Activated naive CD4-positive, alpha-beta T cell treated with anti-CD3 and anti-CD28 coated beads, Interleukin-2, amount 10 ng/mL, durations not matched to agents 7 days and 5 days (primary cell): ENCODE measurements at regions not wholly inside any gene's neighbourhood (a gene's known extent, or its start where the extent isn't known, plus 50 kb on each side); places are given as distances from the start of the nearest gene placed in this dataset.

Experiments
- CTCF ChIA-PET: fragments of 350-600 bp; sonication (Branson Sonifier 250); formaldehyde crosslinking; loops from one replicate; lab custom pipeline; 2021; ENCODE audit warnings: antibody characterized with exemption; lab: Charles Lee
- DNase-seq: peaks from one replicate; pipeline ENCODE4 v3.0.0-alpha.2; 2020
- H3K27ac Mint-ChIP-seq: one replicate; pipeline ENCODE4 v1.8.0; 2021; ENCODE audit warnings: mild to moderate bottlenecking, moderate library complexity, mixed read lengths
- H3K27me3 Mint-ChIP-seq: one replicate; pipeline ENCODE4 v1.8.0; 2021; ENCODE audit warnings: mild to moderate bottlenecking, mixed read lengths
- H3K36me3 Mint-ChIP-seq: one replicate; pipeline ENCODE4 v1.8.0; 2021; ENCODE audit warnings: mixed read lengths
- H3K4me1 Mint-ChIP-seq: one replicate; pipeline ENCODE4 v1.8.0; 2021; ENCODE audit warnings: mixed read lengths
- H3K4me3 Mint-ChIP-seq: one replicate; pipeline ENCODE4 v1.8.0; 2021; ENCODE audit warnings: mild to moderate bottlenecking, moderate library complexity, mixed read lengths
- H3K9me3 Mint-ChIP-seq: one replicate; pipeline ENCODE4 v1.8.0; 2021; ENCODE audit warnings: mixed read lengths

GRCh38 chr7:54898659-54899340, 120.0 kb upstream of the EGFR start:
- H3K27me3 Mint-ChIP-seq = no peaks in the 10 kb centered on the region

GRCh38 chr7:54901840-54902239, 117.0 kb upstream of the EGFR start:
- H3K4me3 Mint-ChIP-seq = no peak overlapping the region
- H3K36me3 Mint-ChIP-seq = no peaks in the 10 kb centered on the region
- CTCF ChIA-PET = no interaction called here
- H3K27ac Mint-ChIP-seq = no peak overlapping the region
- no peaks in the 10 kb centered on the region for H3K4me1 Mint-ChIP-seq
- DNase-seq = no peak
- H3K9me3 Mint-ChIP-seq = no peaks in the 10 kb centered on the region
- no peaks in the 10 kb centered on the region for H3K27me3 Mint-ChIP-seq

More at GRCh38 chr7:54898659-54899340, 120.0 kb upstream of the EGFR start:
- Mint-ChIP-seq H3K27ac (no peak overlapping the region), H3K36me3 (no peaks in the 10 kb centered on the region), H3K9me3 (no peaks in the 10 kb centered on the region), H3K4me3 (no peak overlapping the region), H3K4me1 (no peaks in the 10 kb centered on the region)
- DNase-seq = no peak
- CTCF ChIA-PET = no interaction called here

GRCh38 chr7:54904130-54904529, 114.7 kb upstream of the EGFR start:
- Mint-ChIP-seq H3K36me3 (no peaks in the 10 kb centered on the region), H3K4me1 (no peaks in the 10 kb centered on the region), H3K4me3 (no peak overlapping the region), H3K27ac (no peak overlapping the region), H3K9me3 (no peaks in the 10 kb centered on the region), H3K27me3 (no peaks in the 10 kb centered on the region)
- CTCF ChIA-PET = no interaction called here
- DNase-seq = no peak

- no peak for DNase-seq
- no peak overlapping the region for H3K27ac Mint-ChIP-seq
- no peaks in the 10 kb centered on the region for H3K4me1 Mint-ChIP-seq
- H3K27me3 Mint-ChIP-seq = no peaks in the 10 kb centered on the region
- H3K36me3 Mint-ChIP-seq = no peaks in the 10 kb centered on the region
- CTCF ChIA-PET = no interaction called here
- no peak overlapping the region for H3K4me3 Mint-ChIP-seq
- no peaks in the 10 kb centered on the region for H3K9me3 Mint-ChIP-seq
Observed at GRCh38 chr7:54904986-54905385, 113.8 kb upstream of the EGFR start.

GRCh38 chr7:54906963-54907362, 111.9 kb upstream of the EGFR start:
- Mint-ChIP-seq H3K36me3 (no peaks in the 10 kb centered on the region), H3K4me1 (no peaks in the 10 kb centered on the region), H3K4me3 (no peak overlapping the region), H3K27me3 (no peaks in the 10 kb centered on the region), H3K27ac (no peak overlapping the region), H3K9me3 (no peaks in the 10 kb centered on the region)
- CTCF ChIA-PET = no interaction called here
- DNase-seq = no peak

- no peak overlapping the region for H3K27ac Mint-ChIP-seq
- H3K36me3 Mint-ChIP-seq = no peaks in the 10 kb centered on the region
- no peaks in the 10 kb centered on the region for H3K4me1 Mint-ChIP-seq
- H3K27me3 Mint-ChIP-seq = no peaks in the 10 kb centered on the region
- H3K4me3 Mint-ChIP-seq = no peak overlapping the region
- no peak for DNase-seq
- CTCF ChIA-PET = no interaction called here
- H3K9me3 Mint-ChIP-seq = no peaks in the 10 kb centered on the region
Observed at GRCh38 chr7:54907981-54908380, 110.8 kb upstream of the EGFR start.

- H3K27ac Mint-ChIP-seq = no peak overlapping the region
- no peak for DNase-seq
- H3K4me3 Mint-ChIP-seq = no peak overlapping the region
- H3K9me3 Mint-ChIP-seq = no peaks in the 10 kb centered on the region
- CTCF ChIA-PET = no interaction called here
- no peaks in the 10 kb centered on the region for H3K36me3 Mint-ChIP-seq
- H3K4me1 Mint-ChIP-seq = no peaks in the 10 kb centered on the region
- H3K27me3 Mint-ChIP-seq = no peaks in the 10 kb centered on the region
Observed at GRCh38 chr7:54908760-54909438, 109.9 kb upstream of the EGFR start.

GRCh38 chr7:54915870-54916598, 102.8 kb upstream of the EGFR start:
- Mint-ChIP-seq H3K36me3 (no peaks in the 10 kb centered on the region), H3K27me3 (no peaks in the 10 kb centered on the region), H3K4me3 (no peak overlapping the region), H3K27ac (no peak overlapping the region), H3K9me3 (no peaks in the 10 kb centered on the region), H3K4me1 (no peaks in the 10 kb centered on the region)
- CTCF ChIA-PET = no interaction called here
- DNase-seq = no peak

GRCh38 chr7:54917613-54918391, 101.0 kb upstream of the EGFR start:
- CTCF ChIA-PET = no interaction called here
- DNase-seq = no peak
- Mint-ChIP-seq H3K9me3 (no peaks in the 10 kb centered on the region), H3K27me3 (no peaks in the 10 kb centered on the region), H3K27ac (no peak overlapping the region), H3K4me3 (no peak overlapping the region), H3K4me1 (no peaks in the 10 kb centered on the region), H3K36me3 (no peaks in the 10 kb centered on the region)

GRCh38 chr7:54921116-54921515, 97.7 kb upstream of the EGFR start:
- Mint-ChIP-seq H3K4me3 (no peak overlapping the region), H3K9me3 (peaks cover 10% of the 10 kb centered on the region), H3K4me1 (no peaks in the 10 kb centered on the region), H3K27ac (no peak overlapping the region), H3K36me3 (no peaks in the 10 kb centered on the region), H3K27me3 (no peaks in the 10 kb centered on the region)
- CTCF ChIA-PET = no interaction called here
- DNase-seq = no peak

- H3K36me3 Mint-ChIP-seq = no peaks in the 10 kb centered on the region
- no peaks in the 10 kb centered on the region for H3K9me3 Mint-ChIP-seq
- CTCF ChIA-PET = no interaction called here
- no peak overlapping the region for H3K4me3 Mint-ChIP-seq
- H3K27ac Mint-ChIP-seq = no peak overlapping the region
- peaks cover 7% of the 10 kb centered on the region for H3K27me3 Mint-ChIP-seq
- no peaks in the 10 kb centered on the region for H3K4me1 Mint-ChIP-seq
- no peak for DNase-seq
Observed at GRCh38 chr7:54931532-54931931, 87.3 kb upstream of the EGFR start.

GRCh38 chr7:54932818-54933543, 85.8 kb upstream of the EGFR start:
- Mint-ChIP-seq H3K27ac (no peak overlapping the region), H3K4me1 (no peaks in the 10 kb centered on the region), H3K36me3 (no peaks in the 10 kb centered on the region), H3K9me3 (no peaks in the 10 kb centered on the region), H3K4me3 (no peak overlapping the region), H3K27me3 (peaks cover 7% of the 10 kb centered on the region)
- no peak for DNase-seq
- CTCF ChIA-PET = no interaction called here

- no peak overlapping the region for H3K27ac Mint-ChIP-seq
- H3K4me1 Mint-ChIP-seq = no peaks in the 10 kb centered on the region
- H3K36me3 Mint-ChIP-seq = no peaks in the 10 kb centered on the region
- CTCF ChIA-PET = no interaction called here
- H3K27me3 Mint-ChIP-seq = peaks cover 7% of the 10 kb centered on the region
- no peaks in the 10 kb centered on the region for H3K9me3 Mint-ChIP-seq
- DNase-seq = no peak
- no peak overlapping the region for H3K4me3 Mint-ChIP-seq
Observed at GRCh38 chr7:54933643-54934042, 85.2 kb upstream of the EGFR start.

- H3K36me3 Mint-ChIP-seq = no peaks in the 10 kb centered on the region
- no peaks in the 10 kb centered on the region for H3K27me3 Mint-ChIP-seq
- H3K27ac Mint-ChIP-seq = no peak overlapping the region
- CTCF ChIA-PET = no interaction called here
- H3K4me1 Mint-ChIP-seq = no peaks in the 10 kb centered on the region
- peaks cover 1% of the 10 kb centered on the region for H3K9me3 Mint-ChIP-seq
- no peak for DNase-seq
- no peak overlapping the region for H3K4me3 Mint-ChIP-seq
Observed at GRCh38 chr7:54940748-54941147, 78.1 kb upstream of the EGFR start.
